Ovary (tissue), 7 donors: ENCODE measurements at regions not wholly inside any gene's neighbourhood (a gene's known extent, or its start where the extent isn't known, plus 50 kb on each side); places are given as distances from the start of the nearest gene placed in this dataset.

Experiments used
- DNase-seq, 5 donors: peaks; one replicate each; pipeline ENCODE4 v3.0.0-alpha.2; 2019 to 2020
- H3K27ac ChIP-seq, 2 donors: fragments of 200-600 bp; one replicate each; pipeline versions ENCODE4 v1.5.1 to v1.8.0; 2019 to 2022
- H3K27me3 ChIP-seq: fragments of 200-600 bp; one replicate; pipeline ENCODE4 v1.8.0; 2022
- H3K36me3 ChIP-seq: fragments of 200-600 bp; sonication (generic); one replicate; pipeline ENCODE4 v1.5.1; 2019
- H3K4me1 ChIP-seq: one replicate; pipeline ENCODE4 v1.8.1; 2013; ENCODE audit warnings: mild to moderate bottlenecking, moderate library complexity; ENCODE audit not compliant: insufficient read depth
- H3K4me3 ChIP-seq: fragments of 200-600 bp; sonication (generic); one replicate; pipeline ENCODE4 v1.5.1; 2017
- H3K9me3 ChIP-seq, 2 donors: fragments of 200-600 bp in 1 of 2; sonication (generic) in 1 of 2; one replicate each; pipeline versions ENCODE4 v1.5.1 to v1.8.1; 2013 to 2019; ENCODE audit warnings: mild to moderate bottlenecking in 1 of 2, moderate library complexity in 1 of 2
- EP300 ChIP-seq: sonication (generic); formaldehyde crosslinking; IDR thresholded peaks from one replicate; pipeline ENCODE4 v1.6.1; 2017; ENCODE audit warnings: antibody characterized with exemption
- POLR2A ChIP-seq: fragments of 450-650 bp; IDR thresholded peaks from one replicate; pipeline ENCODE4 v1.6.1; 2017; ENCODE audit warnings: antibody characterized with exemption, mild to moderate bottlenecking, moderate library complexity
- WGBS, 3 donors: extraction: QIAGEN DNeasy Blood & Tissue Kit in 1 of 3; methylation state at CpG; one replicate each; pipeline versions ENCODE4 v1.1.5 to v1.1.7; 2013 to 2017; 5-methylcytosine and 5-hydroxymethylcytosine counted together
- intact Hi-C, 4 donors: fragments of 100-400 bp; cut with DNase I; formaldehyde crosslinking; loops; one replicate each; pipeline versions ENCODE4 v1.11.0 to v1.15.1; 2022 to 2023
- TF ChIP-seq, protein P1 (sequence below), 3 donors: fragments of 450-650 bp in 2 of 3; fragments of 200-600 bp in 1 of 3; IDR thresholded peaks; one replicate each; pipeline versions ENCODE4 v1.5.1 to v1.8.0; 2016 to 2022; ENCODE audit warnings: antibody characterized with exemption in 3 of 3, mild to moderate bottlenecking in 1 of 3
- donor health status: DM: no; HTN: no; CAD: no; lungs with moderate emphysema.
- donor health status: DM: no; HTN: no; CAD: no.
- donor health status: Bipolar disorder and iron deficiency.
- donor health status: DM: no; HTN: no; CAD: no.
- donor health status: DM: yes; HTN: yes; CAD: no.

GRCh38 chr10:21364196-21365114 lies 161.0 kb downstream of the SKIDA1 start:
- peak overlapping the region in 1 of 2 donors; percentile 49 for H3K27ac ChIP-seq
- 30 to 35% (median 30%) methylated on average over 11 of the region's 11 CpGs for WGBS, 3 donors
- H3K9me3 ChIP-seq: no peaks in the 10 kb centered on the region
- intact Hi-C loops: no loop called here
- H3K36me3 ChIP-seq: no peaks in the 10 kb centered on the region
- no peak for TF ChIP-seq POLR2A
- peak; percentile 19 for TF ChIP-seq EP300
- no peaks in the 10 kb centered on the region for H3K27me3 ChIP-seq
- DNase-seq: peak in 1 of 5 donors; percentile 26
- H3K4me3 ChIP-seq: no peak overlapping the region
- peaks cover 10% of the 10 kb centered on the region for H3K4me1 ChIP-seq

- Histone ChIP-seq H3K36me3 (no peaks in the 10 kb centered on the region), H3K4me3 (no peak overlapping the region), H3K9me3 (no peaks in the 10 kb centered on the region), H3K4me1 (peaks cover 8% of the 10 kb centered on the region), H3K27ac (peak overlapping the region in 1 of 2 donors; percentile 49), H3K27me3 (no peaks in the 10 kb centered on the region)
- no peak for DNase-seq
- TF ChIP-seq EP300 (no peak), POLR2A (no peak)
- TF ChIP-seq, protein P1, sequence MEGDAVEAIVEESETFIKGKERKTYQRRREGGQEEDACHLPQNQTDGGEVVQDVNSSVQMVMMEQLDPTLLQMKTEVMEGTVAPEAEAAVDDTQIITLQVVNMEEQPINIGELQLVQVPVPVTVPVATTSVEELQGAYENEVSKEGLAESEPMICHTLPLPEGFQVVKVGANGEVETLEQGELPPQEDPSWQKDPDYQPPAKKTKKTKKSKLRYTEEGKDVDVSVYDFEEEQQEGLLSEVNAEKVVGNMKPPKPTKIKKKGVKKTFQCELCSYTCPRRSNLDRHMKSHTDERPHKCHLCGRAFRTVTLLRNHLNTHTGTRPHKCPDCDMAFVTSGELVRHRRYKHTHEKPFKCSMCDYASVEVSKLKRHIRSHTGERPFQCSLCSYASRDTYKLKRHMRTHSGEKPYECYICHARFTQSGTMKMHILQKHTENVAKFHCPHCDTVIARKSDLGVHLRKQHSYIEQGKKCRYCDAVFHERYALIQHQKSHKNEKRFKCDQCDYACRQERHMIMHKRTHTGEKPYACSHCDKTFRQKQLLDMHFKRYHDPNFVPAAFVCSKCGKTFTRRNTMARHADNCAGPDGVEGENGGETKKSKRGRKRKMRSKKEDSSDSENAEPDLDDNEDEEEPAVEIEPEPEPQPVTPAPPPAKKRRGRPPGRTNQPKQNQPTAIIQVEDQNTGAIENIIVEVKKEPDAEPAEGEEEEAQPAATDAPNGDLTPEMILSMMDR (IDR thresholded peaks at IDR 0.05): no peak
- intact Hi-C loops: no loop called here
- 31 to 38% (median 37%) methylated on average over 3 of the region's 3 CpGs for WGBS, 3 donors
These were observed 161.8 kb downstream of the SKIDA1 start for GRCh38 chr10:21363731-21364104.

DNA sequence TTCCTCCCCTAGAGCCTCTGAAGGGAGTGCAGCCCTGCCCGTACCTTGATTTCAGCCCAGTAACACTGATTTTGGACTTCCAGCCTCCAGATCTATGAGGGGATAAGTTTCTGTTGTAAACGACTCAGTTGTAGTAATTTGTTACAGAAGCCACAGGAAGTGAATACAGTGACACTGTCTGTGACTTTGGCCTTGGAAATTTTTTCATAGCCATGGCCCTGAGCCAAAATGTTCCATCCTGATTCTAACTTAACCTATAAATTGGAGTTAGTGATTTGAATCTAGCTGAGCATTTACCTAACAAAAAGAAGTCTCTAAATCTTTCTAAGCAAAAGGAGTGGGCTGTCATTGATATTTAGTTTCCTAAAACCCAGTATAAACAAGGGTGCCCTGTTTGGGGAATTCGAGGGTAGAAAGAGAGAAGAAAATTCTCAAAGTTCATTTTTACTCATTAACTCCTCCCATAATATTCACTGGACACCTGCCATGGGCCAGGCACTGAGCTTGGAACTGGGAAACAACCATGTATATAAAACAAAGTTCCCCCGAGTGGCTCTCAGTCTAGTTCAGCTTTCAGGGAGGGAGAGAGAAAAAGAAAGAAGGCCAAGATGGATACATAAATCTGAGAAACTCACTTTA lies 162.3 kb downstream of the SKIDA1 start:
- TF ChIP-seq POLR2A: no peak
- TF ChIP-seq EP300: no peak
- TF ChIP-seq, protein P1 (IDR thresholded peaks at IDR 0.05): no peak
- Histone ChIP-seq H3K4me1 (peaks cover 8% of the 10 kb centered on the region), H3K4me3 (no peak overlapping the region), H3K9me3 (no peaks in the 10 kb centered on the region), H3K27me3 (no peaks in the 10 kb centered on the region), H3K27ac (peak overlapping the region in 1 of 2 donors; percentile 49), H3K36me3 (no peaks in the 10 kb centered on the region)
- DNase-seq: no peak
- intact Hi-C loops: no loop called here
- 22 to 34% (median 26%) methylated on average over 4 of the region's 4 CpGs for WGBS, 3 donors

GRCh38 chr10:21359202-21359601 lies 166.3 kb downstream of the SKIDA1 start:
- TF ChIP-seq, protein P1 (IDR thresholded peaks at IDR 0.05): no peak
- WGBS, 3 donors: 73 to 86% (median 81%) methylated on average over 2 of the region's 2 CpGs
- Histone ChIP-seq H3K27ac (no peak overlapping the region), H3K36me3 (no peaks in the 10 kb centered on the region), H3K9me3 (no peaks in the 10 kb centered on the region), H3K27me3 (no peaks in the 10 kb centered on the region), H3K4me1 (peaks cover 3% of the 10 kb centered on the region), H3K4me3 (no peak overlapping the region)
- no peak for DNase-seq
- intact Hi-C loops: no loop called here

DNA sequence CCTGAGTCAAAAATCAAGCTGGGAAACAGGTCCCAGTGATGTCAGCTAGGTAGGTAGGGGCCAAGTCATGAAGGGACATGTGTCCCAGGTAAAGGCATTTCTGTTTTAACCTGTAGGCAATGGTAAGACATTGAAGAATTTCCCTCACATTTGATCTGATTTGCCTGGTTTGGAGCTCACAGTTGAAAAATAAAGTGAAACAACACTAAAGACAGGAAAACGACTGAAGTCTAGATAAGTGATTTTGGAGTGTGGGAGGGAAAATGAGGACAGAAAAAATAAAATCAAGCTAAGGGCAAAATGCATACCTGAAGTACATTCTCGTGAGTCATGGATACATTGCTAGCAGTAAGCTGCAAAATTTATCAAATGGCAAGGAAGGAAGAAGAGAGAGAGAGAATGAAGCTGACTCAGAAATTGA lies 169.9 kb downstream of the SKIDA1 start:
- TF ChIP-seq EP300 (no peak), POLR2A (no peak)
- TF ChIP-seq, protein P1 (IDR thresholded peaks at IDR 0.05): no peak
- Histone ChIP-seq H3K27me3 (no peaks in the 10 kb centered on the region), H3K4me1 (no peaks in the 10 kb centered on the region), H3K4me3 (no peak overlapping the region), H3K27ac (no peak overlapping the region), H3K9me3 (no peaks in the 10 kb centered on the region), H3K36me3 (no peaks in the 10 kb centered on the region)
- 18 to 28% (median 27%) methylated on average over 2 of the region's 2 CpGs for WGBS, 3 donors
- DNase-seq: no peak
- intact Hi-C loops: no loop called here
